ENCODE measurements at regions not wholly inside any gene's neighbourhood (a gene's known extent, or its start where the extent isn't known, plus 50 kb on each side); places are given as distances from the start of the nearest gene placed in this dataset.

- no peak overlapping the region for H3K23ac ChIP-seq (ENCODE audit: low read depth, low read length, poor library complexity)
- H3K4ac ChIP-seq (ENCODE audit: low read length), result no peak overlapping the region
- no peaks in the 10 kb centered on the region for H3K79me1 ChIP-seq (ENCODE audit: low read depth, low read length)
- H3K9ac ChIP-seq (ENCODE audit: low read depth, low read length, poor library complexity), result no peak overlapping the region
- no peaks in the 10 kb centered on the region for H3K9me3 ChIP-seq (replicated peaks in 1 of 2; ENCODE audit: control insufficient read depth in 2 of 2, insufficient read depth in 1 of 2, low read depth in 1 of 2, low read length in 2 of 2)
- no CpG with 5 or more reads among the region's 3 CpGs for WGBS, 2 donors (ENCODE audit: extremely low coverage in 2 of 2, insufficient read length in 2 of 2, insufficient replicate concordance in 1 of 2)
- H3K27ac ChIP-seq (replicated peaks; ENCODE audit: low read length), result no peak overlapping the region
- no peak overlapping the region for H4K8ac ChIP-seq (ENCODE audit: low read depth, low read length)
- H2BK5ac ChIP-seq (ENCODE audit: low read length), result peak overlapping the region; percentile 20
- no peaks in the 10 kb centered on the region for H3K36me3 ChIP-seq (replicated peaks in 1 of 2; ENCODE audit: control insufficient read depth in 2 of 2, insufficient read depth in 2 of 2, low read length in 2 of 2)
- no peaks in the 10 kb centered on the region for H3K27me3 ChIP-seq (ENCODE audit: control insufficient read depth in 3 of 3, insufficient read depth in 3 of 3, low read depth in 1 of 3, low read length in 3 of 3)
- no peak overlapping the region for H2BK12ac ChIP-seq (ENCODE audit: low read length)
- H4K91ac ChIP-seq (ENCODE audit: low read depth, low read length, poor library complexity), result no peak overlapping the region
- no peak overlapping the region for H2BK120ac ChIP-seq (ENCODE audit: low read depth, low read length)
- no peak for DNase-seq (ENCODE audit: low spot score)
- H3K4me2 ChIP-seq (ENCODE audit: insufficient read depth, low read length, poor library complexity, severe bottlenecking), result no peak overlapping the region
- no peak overlapping the region for H3K14ac ChIP-seq (ENCODE audit: low read length)
- H2AFZ ChIP-seq (ENCODE audit: low read length), result no peak overlapping the region
- no peaks in the 10 kb centered on the region for H3K4me1 ChIP-seq (ENCODE audit: control insufficient read depth in 2 of 2, insufficient read depth in 1 of 2, low read depth in 1 of 2, low read length in 2 of 2)
- no peak overlapping the region for H2AK5ac ChIP-seq (ENCODE audit: low read depth, low read length)
- H3K4me3 ChIP-seq (ENCODE audit: low read length in 2 of 2), result no peak overlapping the region
- peak overlapping the region; percentile 11 for H3K18ac ChIP-seq (ENCODE audit: low read length)
- no peak overlapping the region for H2BK15ac ChIP-seq (ENCODE audit: low read length)
Observed at GRCh38 chr3:99376926-99377325, 261.5 kb upstream of the COL8A1 start.

DNA sequence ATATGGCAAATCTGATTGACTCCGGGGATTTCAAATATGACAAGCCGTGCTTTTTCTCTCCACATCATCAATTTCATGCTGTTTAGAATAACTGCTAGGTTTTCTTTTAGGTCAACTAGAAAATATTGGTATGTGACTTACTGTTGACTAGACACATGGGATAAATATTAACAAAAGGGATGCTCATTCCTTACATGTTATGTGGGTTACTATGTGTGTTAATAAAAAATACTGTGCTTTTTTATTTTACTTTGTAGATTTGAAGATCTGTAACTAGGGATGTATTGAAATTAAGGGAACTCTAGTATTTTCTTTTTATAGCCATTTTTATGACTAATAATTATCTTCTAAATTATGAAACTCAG is 264.6 kb upstream of the COL8A1 start:
- no peak overlapping the region for H3K18ac ChIP-seq (ENCODE audit: low read length)
- no peak overlapping the region for H3K23ac ChIP-seq (ENCODE audit: low read depth, low read length, poor library complexity)
- H3K9me3 ChIP-seq (replicated peaks in 1 of 2; ENCODE audit: control insufficient read depth in 2 of 2, insufficient read depth in 1 of 2, low read depth in 1 of 2, low read length in 2 of 2), result no peaks in the 10 kb centered on the region
- no peak for DNase-seq (ENCODE audit: low spot score)
- no peak overlapping the region for H4K91ac ChIP-seq (ENCODE audit: low read depth, low read length, poor library complexity)
- H3K36me3 ChIP-seq (replicated peaks in 1 of 2; ENCODE audit: control insufficient read depth in 2 of 2, insufficient read depth in 2 of 2, low read length in 2 of 2), result no peaks in the 10 kb centered on the region
- H2BK15ac ChIP-seq (ENCODE audit: low read length), result no peak overlapping the region
- H2BK5ac ChIP-seq (ENCODE audit: low read length), result no peak overlapping the region
- H3K14ac ChIP-seq (ENCODE audit: low read length), result no peak overlapping the region
- H3K4me3 ChIP-seq (ENCODE audit: low read length in 2 of 2), result no peak overlapping the region
- no peaks in the 10 kb centered on the region for H3K27me3 ChIP-seq (ENCODE audit: control insufficient read depth in 3 of 3, insufficient read depth in 3 of 3, low read depth in 1 of 3, low read length in 3 of 3)
- H4K8ac ChIP-seq (ENCODE audit: low read depth, low read length), result no peak overlapping the region
- H3K4me1 ChIP-seq (ENCODE audit: control insufficient read depth in 2 of 2, insufficient read depth in 1 of 2, low read depth in 1 of 2, low read length in 2 of 2), result no peaks in the 10 kb centered on the region
- H3K79me1 ChIP-seq (ENCODE audit: low read depth, low read length), result no peaks in the 10 kb centered on the region
- WGBS, 2 donors (ENCODE audit: extremely low coverage in 2 of 2, insufficient read length in 2 of 2, insufficient replicate concordance in 1 of 2), result no CpG with 5 or more reads among the region's 2 CpGs
- H2AK5ac ChIP-seq (ENCODE audit: low read depth, low read length), result no peak overlapping the region
- H3K4me2 ChIP-seq (ENCODE audit: insufficient read depth, low read length, poor library complexity, severe bottlenecking), result no peak overlapping the region
- H2AFZ ChIP-seq (ENCODE audit: low read length), result no peak overlapping the region
- H3K9ac ChIP-seq (ENCODE audit: low read depth, low read length, poor library complexity), result no peak overlapping the region
- no peak overlapping the region for H3K27ac ChIP-seq (replicated peaks; ENCODE audit: low read length)
- no peak overlapping the region for H2BK120ac ChIP-seq (ENCODE audit: low read depth, low read length)
- H3K4ac ChIP-seq (ENCODE audit: low read length), result no peak overlapping the region
- no peak overlapping the region for H2BK12ac ChIP-seq (ENCODE audit: low read length)

- no peak overlapping the region for H3K18ac ChIP-seq (ENCODE audit: low read length)
- no peak overlapping the region for H4K91ac ChIP-seq (ENCODE audit: low read depth, low read length, poor library complexity)
- no peak overlapping the region for H2AK5ac ChIP-seq (ENCODE audit: low read depth, low read length)
- no peak overlapping the region for H3K23ac ChIP-seq (ENCODE audit: low read depth, low read length, poor library complexity)
- H3K4ac ChIP-seq (ENCODE audit: low read length), result no peak overlapping the region
- no peak overlapping the region for H3K9ac ChIP-seq (ENCODE audit: low read depth, low read length, poor library complexity)
- no peak overlapping the region for H2BK15ac ChIP-seq (ENCODE audit: low read length)
- H2AFZ ChIP-seq (ENCODE audit: low read length), result no peak overlapping the region
- no peak for DNase-seq (ENCODE audit: low spot score)
- no peak overlapping the region for H2BK120ac ChIP-seq (ENCODE audit: low read depth, low read length)
- H3K4me1 ChIP-seq (ENCODE audit: control insufficient read depth in 2 of 2, insufficient read depth in 1 of 2, low read depth in 1 of 2, low read length in 2 of 2), result no peaks in the 10 kb centered on the region
- H2BK5ac ChIP-seq (ENCODE audit: low read length), result no peak overlapping the region
- no peak overlapping the region for H4K8ac ChIP-seq (ENCODE audit: low read depth, low read length)
- WGBS, 2 donors (ENCODE audit: extremely low coverage in 2 of 2, insufficient read length in 2 of 2, insufficient replicate concordance in 1 of 2), result no CpG with 5 or more reads among the region's 4 CpGs
- no peak overlapping the region for H2BK12ac ChIP-seq (ENCODE audit: low read length)
- no peaks in the 10 kb centered on the region for H3K27me3 ChIP-seq (ENCODE audit: control insufficient read depth in 3 of 3, insufficient read depth in 3 of 3, low read depth in 1 of 3, low read length in 3 of 3)
- no peak overlapping the region for H3K4me3 ChIP-seq (ENCODE audit: low read length in 2 of 2)
- H3K27ac ChIP-seq (replicated peaks; ENCODE audit: low read length), result no peak overlapping the region
- H3K14ac ChIP-seq (ENCODE audit: low read length), result no peak overlapping the region
- H3K36me3 ChIP-seq (replicated peaks in 1 of 2; ENCODE audit: control insufficient read depth in 2 of 2, insufficient read depth in 2 of 2, low read length in 2 of 2), result no peaks in the 10 kb centered on the region
- H3K79me1 ChIP-seq (ENCODE audit: low read depth, low read length), result no peaks in the 10 kb centered on the region
- no peaks in the 10 kb centered on the region for H3K9me3 ChIP-seq (replicated peaks in 1 of 2; ENCODE audit: control insufficient read depth in 2 of 2, insufficient read depth in 1 of 2, low read depth in 1 of 2, low read length in 2 of 2)
- no peak overlapping the region for H3K4me2 ChIP-seq (ENCODE audit: insufficient read depth, low read length, poor library complexity, severe bottlenecking)
Observed at GRCh38 chr3:99373088-99373845, 265.1 kb upstream of the COL8A1 start.

GRCh38 chr3:99366663-99367429 is 271.5 kb upstream of the COL8A1 start:
- H3K14ac ChIP-seq (ENCODE audit: low read length), result no peak overlapping the region
- H2BK120ac ChIP-seq (ENCODE audit: low read depth, low read length), result no peak overlapping the region
- DNase-seq (ENCODE audit: low spot score), result no peak
- no peak overlapping the region for H2BK15ac ChIP-seq (ENCODE audit: low read length)
- H3K18ac ChIP-seq (ENCODE audit: low read length), result no peak overlapping the region
- no peak overlapping the region for H2AK5ac ChIP-seq (ENCODE audit: low read depth, low read length)
- no peak overlapping the region for H3K9ac ChIP-seq (ENCODE audit: low read depth, low read length, poor library complexity)
- no peak overlapping the region for H4K91ac ChIP-seq (ENCODE audit: low read depth, low read length, poor library complexity)
- no peak overlapping the region for H3K23ac ChIP-seq (ENCODE audit: low read depth, low read length, poor library complexity)
- H3K36me3 ChIP-seq (replicated peaks in 1 of 2; ENCODE audit: control insufficient read depth in 2 of 2, insufficient read depth in 2 of 2, low read length in 2 of 2), result no peaks in the 10 kb centered on the region
- H3K4me1 ChIP-seq (ENCODE audit: control insufficient read depth in 2 of 2, insufficient read depth in 1 of 2, low read depth in 1 of 2, low read length in 2 of 2), result no peaks in the 10 kb centered on the region
- no peaks in the 10 kb centered on the region for H3K27me3 ChIP-seq (ENCODE audit: control insufficient read depth in 3 of 3, insufficient read depth in 3 of 3, low read depth in 1 of 3, low read length in 3 of 3)
- no peak overlapping the region for H3K27ac ChIP-seq (replicated peaks; ENCODE audit: low read length)
- no peak overlapping the region for H3K4ac ChIP-seq (ENCODE audit: low read length)
- no peaks in the 10 kb centered on the region for H3K9me3 ChIP-seq (replicated peaks in 1 of 2; ENCODE audit: control insufficient read depth in 2 of 2, insufficient read depth in 1 of 2, low read depth in 1 of 2, low read length in 2 of 2)
- H2AFZ ChIP-seq (ENCODE audit: low read length), result no peak overlapping the region
- no peak overlapping the region for H3K4me3 ChIP-seq (ENCODE audit: low read length in 2 of 2)
- no CpG with 5 or more reads among the region's 5 CpGs for WGBS, 2 donors (ENCODE audit: extremely low coverage in 2 of 2, insufficient read length in 2 of 2, insufficient replicate concordance in 1 of 2)
- no peaks in the 10 kb centered on the region for H3K79me1 ChIP-seq (ENCODE audit: low read depth, low read length)
- no peak overlapping the region for H4K8ac ChIP-seq (ENCODE audit: low read depth, low read length)
- no peak overlapping the region for H2BK12ac ChIP-seq (ENCODE audit: low read length)
- H2BK5ac ChIP-seq (ENCODE audit: low read length), result no peak overlapping the region
- H3K4me2 ChIP-seq (ENCODE audit: insufficient read depth, low read length, poor library complexity, severe bottlenecking), result no peak overlapping the region
